DMS 273 treated with DMSO at 0.1 percent for 48 hours (cell line): ENCODE measurements at regions not wholly inside any gene's neighbourhood (a gene's known extent, or its start where the extent isn't known, plus 50 kb on each side); places are given as distances from the start of the nearest gene placed in this dataset.
A peak's percentile ranks its signal among the peaks of the same experiment; 100 is the strongest.

Source experiments
- DNase-seq: peaks from one replicate; lab custom pipeline; 2025; lab: John Stamatoyannopoulos, UW

- DNase-seq = no peak
Observed at GRCh38 chr2:145511946-145512345, 992.0 kb upstream of the ZEB2 start.

DNA sequence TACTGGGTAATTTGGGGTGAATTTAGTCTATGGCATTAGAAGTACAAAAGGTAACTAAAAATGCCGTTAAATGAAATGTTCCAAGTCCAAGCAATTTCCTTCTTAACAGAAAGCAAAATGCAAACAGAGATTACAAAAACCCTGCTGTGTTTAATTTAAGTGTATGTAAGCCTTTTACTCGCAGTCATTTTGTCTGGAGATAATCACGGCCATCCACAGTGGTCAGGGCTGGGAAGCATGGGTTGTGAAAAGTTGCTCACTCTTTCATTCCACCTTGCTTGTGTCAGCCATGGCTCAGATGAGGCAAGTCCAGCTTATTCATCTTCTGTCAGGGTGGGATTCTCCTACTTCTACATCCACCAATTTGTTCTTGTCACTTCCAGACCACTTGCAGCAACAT lies 983.6 kb upstream of the ZEB2 start:
- DNase-seq = no peak

DNA sequence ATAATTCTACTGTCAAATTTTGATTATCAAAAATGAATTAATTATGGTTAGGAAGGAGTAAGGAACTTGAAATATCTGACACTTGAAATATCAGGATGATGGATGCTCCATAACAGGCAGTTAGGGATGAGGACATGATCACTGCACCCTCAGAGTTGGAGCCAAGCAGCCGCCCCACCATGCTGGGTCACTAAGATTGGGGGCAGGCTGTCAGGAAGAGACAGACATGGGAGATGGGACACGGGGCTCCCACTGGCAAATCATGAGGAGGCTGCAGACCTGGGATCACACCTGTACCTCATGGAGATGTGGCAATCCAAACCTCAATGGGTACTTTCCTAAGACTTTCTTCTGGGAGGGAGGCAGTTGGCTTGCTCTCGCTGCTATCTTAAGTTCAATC lies 982.0 kb upstream of the ZEB2 start:
- no peak for DNase-seq

GRCh38 chr2:145495590-145495989 lies 975.7 kb upstream of the ZEB2 start:
- no peak for DNase-seq

GRCh38 chr2:145494441-145494840 lies 974.5 kb upstream of the ZEB2 start:
- DNase-seq = no peak

DNA sequence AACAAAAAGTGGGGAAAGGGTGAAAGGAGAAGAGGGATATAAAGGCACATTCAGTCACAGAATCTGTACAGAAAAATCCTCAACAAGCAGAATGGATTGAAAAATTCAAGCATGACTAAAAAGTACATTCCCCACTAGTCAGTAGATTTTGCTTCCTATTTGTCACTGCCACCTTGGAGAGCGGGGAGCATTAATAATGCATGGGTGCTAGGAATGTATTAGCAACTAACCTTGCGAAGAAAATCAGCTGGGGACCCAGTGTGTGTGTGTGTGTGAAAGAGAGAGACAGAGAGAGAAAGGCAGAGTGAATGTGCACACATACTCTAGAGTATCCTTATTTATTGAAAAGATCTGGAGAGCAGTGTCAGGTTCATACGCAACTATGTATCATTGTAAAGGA lies 968.7 kb upstream of the ZEB2 start:
- DNase-seq = no peak

GRCh38 chr2:145484448-145485097 lies 964.7 kb upstream of the ZEB2 start:
- no peak for DNase-seq

DNA sequence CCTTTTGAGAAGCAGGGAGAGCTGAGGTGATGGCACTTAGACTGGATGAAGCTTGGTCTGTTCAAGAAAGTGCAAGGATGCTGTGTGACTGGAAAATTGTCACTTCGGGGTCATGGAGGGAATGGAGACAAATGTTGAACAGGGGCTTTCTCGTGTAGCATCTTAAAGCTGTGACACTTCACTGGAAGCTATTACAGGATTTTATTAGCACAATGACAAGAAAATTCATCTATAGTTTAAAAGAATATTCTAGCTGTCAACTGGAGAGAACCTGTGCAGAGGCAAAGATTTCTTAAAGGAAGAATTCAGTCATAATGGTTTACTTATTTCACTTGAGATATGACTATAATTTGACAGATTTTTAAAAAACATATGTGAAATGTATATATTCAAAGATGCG lies 963.9 kb upstream of the ZEB2 start:
- no peak for DNase-seq

- DNase-seq = no peak
Observed at GRCh38 chr2:145481334-145481922, 961.5 kb upstream of the ZEB2 start.

DNA sequence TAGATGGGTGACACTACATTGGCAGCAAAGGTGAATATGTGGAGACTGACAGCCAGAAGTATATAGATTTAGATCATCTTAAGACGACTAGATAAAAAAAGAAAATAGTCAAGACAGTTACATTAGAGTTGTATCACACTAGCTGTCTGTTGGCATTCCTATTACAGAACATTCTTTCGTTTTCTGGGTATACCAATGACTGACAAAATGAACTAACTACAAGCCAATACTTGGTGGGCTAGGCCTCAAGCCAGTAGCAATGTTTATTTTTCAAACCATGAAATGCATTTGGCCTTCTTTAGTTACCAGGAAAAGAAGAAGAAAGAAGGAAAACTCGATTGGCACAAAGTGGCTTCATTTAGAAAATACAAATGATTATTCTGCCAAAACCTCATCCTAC lies 944.9 kb upstream of the ZEB2 start:
- DNase-seq = no peak

- DNase-seq = peak; percentile 76
Observed at GRCh38 chr2:145460112-145460511, 940.2 kb upstream of the ZEB2 start.

- DNase-seq = no peak
Observed at GRCh38 chr2:145431181-145431951, 911.4 kb upstream of the ZEB2 start.

DNA sequence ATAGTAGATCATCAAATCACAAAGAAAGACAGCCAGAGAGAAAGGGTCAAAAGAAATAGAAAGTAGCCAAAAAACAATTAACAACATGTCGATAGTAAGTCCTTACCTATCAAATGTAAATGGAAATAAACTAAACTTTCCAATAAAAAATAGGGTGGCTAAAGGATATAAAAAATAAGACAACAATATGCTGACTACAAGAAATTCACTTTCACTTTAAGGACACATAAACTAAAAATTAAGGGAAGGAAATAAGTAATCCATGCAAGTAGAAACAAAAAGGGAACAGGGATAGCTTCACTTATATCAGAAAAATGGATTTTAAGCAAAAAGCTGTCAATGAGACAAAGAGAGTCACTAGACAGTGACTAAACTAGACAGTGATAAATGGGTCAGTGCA lies 903.9 kb upstream of the ZEB2 start:
- no peak for DNase-seq

GRCh38 chr2:145422576-145422975 lies 902.7 kb upstream of the ZEB2 start:
- DNase-seq = no peak

GRCh38 chr2:145421841-145422240 lies 901.9 kb upstream of the ZEB2 start:
- DNase-seq = no peak

DNA sequence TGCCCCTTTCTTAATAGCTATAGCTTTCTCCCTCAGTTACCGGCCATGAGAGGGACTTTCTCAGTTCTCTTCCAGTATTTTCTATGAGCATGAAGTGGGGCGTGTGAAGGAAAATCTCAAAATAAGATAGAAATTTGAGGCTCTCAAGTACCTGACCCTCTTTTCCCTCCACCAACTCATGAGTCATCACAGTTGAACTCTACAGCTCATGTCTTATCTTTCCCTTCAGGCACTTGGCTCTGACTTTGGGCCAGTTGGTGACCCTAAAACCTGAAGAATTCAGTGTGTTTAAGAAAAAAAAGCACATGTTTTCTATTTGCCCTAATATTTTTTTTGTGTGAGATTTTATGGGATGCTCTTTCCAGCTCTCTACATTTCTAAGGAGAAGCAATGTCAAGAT lies 896.7 kb upstream of the ZEB2 start:
- DNase-seq = no peak

DNA sequence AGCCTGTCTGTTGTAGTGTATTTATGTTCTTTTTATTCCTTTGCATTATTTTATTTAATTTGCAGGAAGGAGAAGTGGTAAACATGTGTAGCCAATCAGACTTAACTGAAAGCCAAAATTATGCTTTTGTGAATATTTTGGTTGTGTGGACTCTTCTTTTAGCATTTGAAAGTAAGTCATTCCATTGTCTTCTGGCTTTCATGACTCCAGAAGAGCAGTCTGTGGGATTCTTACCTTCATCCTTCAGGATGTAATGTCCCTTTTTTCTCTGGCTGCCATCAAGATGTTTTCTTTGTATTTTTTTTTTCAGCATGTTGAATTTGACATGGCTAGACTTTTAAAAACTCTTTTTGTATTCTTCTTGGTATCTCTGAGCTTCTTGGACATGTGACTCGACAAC lies 895.2 kb upstream of the ZEB2 start:
- DNase-seq = no peak

GRCh38 chr2:145413261-145414030 lies 893.5 kb upstream of the ZEB2 start:
- DNase-seq = no peak

- DNase-seq = no peak
Observed at GRCh38 chr2:145412155-145412554, 892.2 kb upstream of the ZEB2 start.

GRCh38 chr2:145411493-145411892 lies 891.6 kb upstream of the ZEB2 start:
- DNase-seq = no peak

DNA sequence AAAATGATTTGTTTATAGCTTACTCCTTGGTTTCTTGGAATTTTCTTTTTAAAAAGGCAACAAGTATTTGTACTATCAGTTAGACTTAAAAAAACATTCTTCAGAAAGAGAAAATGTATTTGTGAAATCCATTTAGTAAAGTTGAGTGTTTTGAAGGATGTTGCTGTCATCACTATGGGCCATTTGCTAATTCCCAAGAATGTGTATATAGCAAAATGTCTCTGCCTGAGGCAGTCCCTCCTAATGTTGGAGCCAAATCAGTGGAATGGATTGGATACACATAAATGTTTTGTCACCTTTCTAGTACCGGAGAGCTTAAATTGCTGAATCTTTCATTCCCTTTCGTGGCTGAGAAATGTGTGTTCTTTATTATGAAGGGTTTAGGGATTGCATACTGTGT lies 890.2 kb upstream of the ZEB2 start:
- DNase-seq = no peak

GRCh38 chr2:145408980-145409379 lies 889.1 kb upstream of the ZEB2 start:
- no peak for DNase-seq

- no peak for DNase-seq
Observed at GRCh38 chr2:145404690-145405089, 884.8 kb upstream of the ZEB2 start.
